HEK293 (cell line): ENCODE measurements at regions not wholly inside any gene's neighbourhood (a gene's known extent, or its start where the extent isn't known, plus 50 kb on each side); places are given as distances from the start of the nearest gene placed in this dataset.

Source experiments
- CTCF ChIA-PET: fragments of 350-600 bp; formaldehyde crosslinking; extraction: SDS; loops from one replicate; lab custom pipeline; 2021; ENCODE audit warnings: antibody characterized with exemption; lab: Yijun Ruan, JAX
- POLR2A ChIA-PET: fragments of 300-600 bp; formaldehyde crosslinking; extraction: SDS; loops from one replicate; lab custom pipeline; 2020; ENCODE audit warnings: antibody characterized with exemption, inconsistent platforms; lab: Yijun Ruan, JAX
- H3K27ac ChIP-seq: fragments of 200-500 bp; sonication (Bioruptor generic); 2 replicates; pipeline ENCODE4 v1.5.1; 2014; ENCODE audit warnings: low read depth, low read length, control low read depth, inconsistent platforms; ENCODE audit errors: extremely low read depth
- H3K36me3 ChIP-seq, 2 experiments: fragments of 200-500 bp in 1 of 2; sonication (Bioruptor generic) in 1 of 2; 1 replicate in 1 of 2; 2 replicates in 1 of 2; pipeline ENCODE4 v1.5.1; 2014 to 2017; ENCODE audit warnings: inconsistent platforms in 2 of 2, low read length in 2 of 2; ENCODE audit not compliant: control insufficient read depth in 2 of 2, insufficient read depth in 1 of 2
- H3K4me1 ChIP-seq: fragments of 200-500 bp; sonication (Bioruptor generic); 2 replicates; pipeline ENCODE4 v1.5.1; 2014; ENCODE audit warnings: mild to moderate bottlenecking, low read length, inconsistent platforms; ENCODE audit not compliant: control insufficient read depth, insufficient read depth
- H3K4me3 ChIP-seq: 2 replicates; pipeline ENCODE4 v1.5.1; 2011; ENCODE audit warnings: low read depth, mild to moderate bottlenecking, control low read depth, low read length, moderate library complexity
- H3K9me3 ChIP-seq: fragments of 200-500 bp; sonication (Bioruptor generic); 2 replicates; pipeline ENCODE4 v1.5.1; 2014; ENCODE audit warnings: low read depth, low read length, inconsistent platforms; ENCODE audit not compliant: control insufficient read depth, insufficient read depth
- BCL11A ChIP-seq: fragments of 450-650 bp; formaldehyde crosslinking; IDR thresholded peaks from 2 replicates; pipeline ENCODE4 v1.5.1; 2016; ENCODE audit warnings: low read depth, missing biosample characterization, missing genetic modification characterization
- GLI4 ChIP-seq: fragments of 450-650 bp; formaldehyde crosslinking; IDR thresholded peaks from 2 replicates; pipeline ENCODE4 v1.5.1; 2016; ENCODE audit warnings: missing biosample characterization, missing genetic modification characterization
- HOXA7 ChIP-seq: sonication (generic); formaldehyde crosslinking; IDR thresholded peaks from 2 replicates; pipeline ENCODE4 v1.8.1; 2022; ENCODE audit warnings: missing genetic modification reagents, borderline replicate concordance
- KLF7 ChIP-seq: fragments of 450-650 bp; formaldehyde crosslinking; IDR thresholded peaks from 2 replicates; pipeline ENCODE4 v1.5.1; 2016; ENCODE audit warnings: missing biosample characterization, missing genetic modification characterization, borderline replicate concordance
- KLF9 ChIP-seq: fragments of 450-650 bp; formaldehyde crosslinking; IDR thresholded peaks from 2 replicates; pipeline ENCODE4 v1.5.1; 2016; ENCODE audit warnings: missing biosample characterization, missing genetic modification characterization, low read depth
- MYNN ChIP-seq: fragments of 450-650 bp; formaldehyde crosslinking; IDR thresholded peaks from 2 replicates; pipeline ENCODE4 v1.5.1; 2016; ENCODE audit warnings: missing biosample characterization, missing genetic modification characterization, borderline replicate concordance
- MZF1 ChIP-seq: fragments of 450-650 bp; formaldehyde crosslinking; IDR thresholded peaks from 2 replicates; pipeline ENCODE4 v1.5.1; 2017; ENCODE audit warnings: missing biosample characterization, missing genetic modification characterization, borderline replicate concordance
- ZFP37 ChIP-seq: fragments of 450-650 bp; formaldehyde crosslinking; IDR thresholded peaks from 2 replicates; pipeline ENCODE4 v1.5.1; 2016; ENCODE audit warnings: missing biosample characterization, missing genetic modification characterization
- ZFP69B ChIP-seq: fragments of 450-650 bp; formaldehyde crosslinking; IDR thresholded peaks from 2 replicates; pipeline ENCODE4 v1.5.1; 2016; ENCODE audit warnings: missing biosample characterization, missing genetic modification characterization
- ZNF16 ChIP-seq: fragments of 450-650 bp; formaldehyde crosslinking; IDR thresholded peaks from 2 replicates; pipeline ENCODE4 v1.5.1; 2016; ENCODE audit warnings: low read depth, missing biosample characterization, missing genetic modification characterization
- ZNF169 ChIP-seq: fragments of 450-650 bp; formaldehyde crosslinking; IDR thresholded peaks from 2 replicates; pipeline ENCODE4 v1.5.1; 2016; ENCODE audit warnings: missing biosample characterization, missing genetic modification characterization
- ZNF2 ChIP-seq: fragments of 450-650 bp; formaldehyde crosslinking; IDR thresholded peaks from 2 replicates; pipeline ENCODE4 v1.5.1; 2016; ENCODE audit warnings: missing biosample characterization, missing genetic modification characterization
- ZNF211 ChIP-seq: fragments of 450-650 bp; formaldehyde crosslinking; IDR thresholded peaks from 2 replicates; pipeline ENCODE4 v1.5.1; 2016; ENCODE audit warnings: low read depth, missing biosample characterization, missing genetic modification characterization
- ZNF266 ChIP-seq: fragments of 450-650 bp; formaldehyde crosslinking; IDR thresholded peaks from 2 replicates; pipeline ENCODE4 v1.5.1; 2016; ENCODE audit warnings: missing biosample characterization, missing genetic modification characterization, low read depth
- ZNF274 ChIP-seq, 2 experiments: fragments of 200-500 bp in 1 of 2; fragments of 450-650 bp in 1 of 2; sonication (Bioruptor generic) in 1 of 2; formaldehyde crosslinking in 1 of 2; IDR thresholded peaks; 2 replicates each; pipeline versions ENCODE4 v1.5.1 to v1.6.1; 2014 to 2016; ENCODE audit warnings: borderline replicate concordance in 1 of 2, inconsistent platforms in 1 of 2, low read length in 1 of 2, missing biosample characterization in 1 of 2, missing genetic modification characterization in 1 of 2
- ZNF302 ChIP-seq: fragments of 450-650 bp; formaldehyde crosslinking; IDR thresholded peaks from 2 replicates; pipeline ENCODE4 v1.5.1; 2016; ENCODE audit warnings: missing biosample characterization, missing genetic modification characterization, low read depth
- ZNF48 ChIP-seq: fragments of 450-650 bp; formaldehyde crosslinking; IDR thresholded peaks from 2 replicates; pipeline ENCODE4 v1.5.1; 2016; ENCODE audit warnings: missing biosample characterization, missing genetic modification characterization
- ZNF510 ChIP-seq: fragments of 450-650 bp; formaldehyde crosslinking; IDR thresholded peaks from 2 replicates; pipeline ENCODE4 v1.5.1; 2018; ENCODE audit warnings: mild to moderate bottlenecking, missing genetic modification characterization, missing biosample characterization; ENCODE audit not compliant: insufficient replicate concordance
- ZNF596 ChIP-seq: fragments of 450-650 bp; IDR thresholded peaks from 2 replicates; pipeline ENCODE4 v1.5.0; 2018; ENCODE audit warnings: missing biosample characterization, mild to moderate bottlenecking, missing genetic modification characterization, moderate library complexity
- ZNF623 ChIP-seq: fragments of 450-650 bp; formaldehyde crosslinking; IDR thresholded peaks from 2 replicates; pipeline ENCODE4 v1.5.1; 2016; ENCODE audit warnings: missing biosample characterization, missing genetic modification characterization
- ZNF654 ChIP-seq: fragments of 450-650 bp; formaldehyde crosslinking; IDR thresholded peaks from 2 replicates; pipeline ENCODE4 v1.5.1; 2016; ENCODE audit warnings: low read depth, missing biosample characterization, missing genetic modification characterization
- ZNF660 ChIP-seq: fragments of 450-650 bp; IDR thresholded peaks from 2 replicates; pipeline ENCODE4 v1.5.1; 2018; ENCODE audit warnings: missing biosample characterization, mild to moderate bottlenecking, missing genetic modification characterization
- ZNF664 ChIP-seq: fragments of 450-650 bp; formaldehyde crosslinking; IDR thresholded peaks from 2 replicates; pipeline ENCODE4 v1.5.1; 2016; ENCODE audit warnings: missing biosample characterization, missing genetic modification characterization
- ZNF792 ChIP-seq: fragments of 450-650 bp; formaldehyde crosslinking; IDR thresholded peaks from 2 replicates; pipeline ENCODE4 v1.5.1; 2016; ENCODE audit warnings: missing biosample characterization, missing genetic modification characterization
- TF ChIP-seq, protein P1 (sequence below): fragments of 450-650 bp; formaldehyde crosslinking; IDR thresholded peaks from 2 replicates; pipeline ENCODE4 v1.5.1; 2017; ENCODE audit warnings: missing biosample characterization, missing genetic modification characterization

- Histone ChIP-seq H3K36me3 (no peaks in the 10 kb centered on the region), H3K9me3 (no peaks in the 10 kb centered on the region), H3K4me1 (peaks cover 17% of the 10 kb centered on the region; the same call in 1 of the 2 replicates), H3K27ac (no peak overlapping the region), H3K4me3 (no peak overlapping the region)
- POLR2A ChIA-PET = no interaction called here
- CTCF ChIA-PET = interaction anchor here (1.2 kb wide), 1 partner anchor 145 kb away, joined by 3 read pairs; no protein-coding TSS in a partner anchor
- no peak for TF ChIP-seq MZF1
- no peak for TF ChIP-seq ZNF792 (tag by site-specific recombination)
- TF ChIP-seq GLI4 (tag by site-specific recombination) = no peak
- no peak for TF ChIP-seq KLF7
- no peak for TF ChIP-seq ZNF16 (tag by site-specific recombination)
- TF ChIP-seq, protein P1, sequence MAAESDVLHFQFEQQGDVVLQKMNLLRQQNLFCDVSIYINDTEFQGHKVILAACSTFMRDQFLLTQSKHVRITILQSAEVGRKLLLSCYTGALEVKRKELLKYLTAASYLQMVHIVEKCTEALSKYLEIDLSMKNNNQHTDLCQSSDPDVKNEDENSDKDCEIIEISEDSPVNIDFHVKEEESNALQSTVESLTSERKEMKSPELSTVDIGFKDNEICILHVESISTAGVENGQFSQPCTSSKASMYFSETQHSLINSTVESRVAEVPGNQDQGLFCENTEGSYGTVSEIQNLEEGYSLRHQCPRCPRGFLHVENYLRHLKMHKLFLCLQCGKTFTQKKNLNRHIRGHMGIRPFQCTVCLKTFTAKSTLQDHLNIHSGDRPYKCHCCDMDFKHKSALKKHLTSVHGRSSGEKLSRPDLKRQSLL (tag by site-specific recombination) = no peak
- no peak for TF ChIP-seq HOXA7 (CRISPR knock-in tag)
- TF ChIP-seq ZNF169 = no peak
- no peak for TF ChIP-seq ZNF48 (tag by site-specific recombination)
- TF ChIP-seq ZNF211 (tag by site-specific recombination) = no peak
- no peak for TF ChIP-seq ZNF2 (tag by site-specific recombination)
- no peak for TF ChIP-seq ZNF623 (tag by site-specific recombination)
- TF ChIP-seq BCL11A (tag by site-specific recombination) = no peak
- TF ChIP-seq ZNF654 (tag by site-specific recombination) = no peak
- no peak for TF ChIP-seq ZFP69B (tag by site-specific recombination)
- no peak for TF ChIP-seq ZNF510 (tag by site-specific recombination)
- TF ChIP-seq ZNF266 = no peak
- no peak for TF ChIP-seq MYNN
- TF ChIP-seq ZNF274 (IDR thresholded peaks at IDR 0.05; ENCODE audit: low read length) = no peak
- no peak for TF ChIP-seq ZNF274 (tag by site-specific recombination; IDR thresholded peaks at IDR 0.05; ENCODE audit: borderline replicate concordance)
Observed at GRCh38 chr9:21564175-21564574, 82.1 kb upstream of the IFNE start.

DNA sequence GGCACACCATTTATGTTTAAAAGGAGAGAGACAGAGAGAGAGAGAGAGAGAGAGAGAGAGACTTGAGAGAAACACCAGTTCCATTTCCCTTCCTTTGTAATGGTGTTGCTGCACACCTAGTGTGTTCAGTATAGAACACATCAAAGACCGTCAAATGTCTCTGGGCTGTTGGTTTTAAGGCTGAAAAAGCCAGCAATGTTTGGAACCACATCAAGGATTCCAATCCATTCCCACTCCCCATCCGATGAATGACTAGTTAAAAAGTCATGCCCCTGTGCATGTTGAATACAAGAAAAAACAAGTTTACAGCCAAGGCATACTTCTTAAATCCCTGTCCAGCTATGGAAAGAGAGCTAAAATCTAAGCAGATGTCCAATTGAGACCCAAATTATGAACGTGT lies 83.0 kb upstream of the IFNE start:
- Histone ChIP-seq H3K36me3 (no peaks in the 10 kb centered on the region), H3K4me1 (peaks cover 15% of the 10 kb centered on the region; the same call in 1 of the 2 replicates), H3K4me3 (no peak overlapping the region), H3K27ac (no peak overlapping the region), H3K9me3 (no peaks in the 10 kb centered on the region)
- ChIA-PET CTCF (interaction anchor here (0.8 kb wide), 1 partner anchor 11 kb away, joined by 6 read pairs; no protein-coding TSS in a partner anchor), POLR2A (no interaction called here)
- no peak for TF ChIP-seq ZFP37 (tag by site-specific recombination)
- TF ChIP-seq ZNF596 (tag by site-specific recombination) = peak; percentile 85

GRCh38 chr9:21567926-21568325 lies 85.8 kb upstream of the IFNE start:
- TF ChIP-seq KLF7 (no peak), ZNF660 (no peak), ZNF302 (tag by site-specific recombination) (no peak), ZNF792 (tag by site-specific recombination) (no peak), KLF9 (tag by site-specific recombination) (no peak), ZNF664 (peak; percentile 95)
- Histone ChIP-seq H3K4me1 (peaks cover 9% of the 10 kb centered on the region; the same call in 1 of the 2 replicates), H3K27ac (no peak overlapping the region), H3K4me3 (no peak overlapping the region), H3K9me3 (no peaks in the 10 kb centered on the region), H3K36me3 (no peaks in the 10 kb centered on the region)
- ChIA-PET CTCF (interaction anchor here (0.6 kb wide), 1 partner anchor 160 kb away, joined by 3 read pairs; no protein-coding TSS in a partner anchor), POLR2A (interaction anchor here (1.7 kb wide), 1 partner anchor 9 kb away, joined by 9 read pairs; no protein-coding TSS in a partner anchor)
